AG04450 (cell line): ENCODE measurements at regions not wholly inside any gene's neighbourhood (a gene's known extent, or its start where the extent isn't known, plus 50 kb on each side); places are given as distances from the start of the nearest gene placed in this dataset.

ENCODE experiments used
- CTCF ChIA-PET: fragments of 300-600, 350-600 bp; formaldehyde crosslinking; extraction: SDS; loops from one replicate; lab custom pipeline; 2022; ENCODE audit warnings: antibody characterized with exemption, inconsistent platforms; lab: Charles Lee
- POLR2A ChIA-PET: fragments of 350-600 bp; formaldehyde crosslinking; extraction: SDS; loops from one replicate; lab custom pipeline; 2021; ENCODE audit warnings: antibody characterized with exemption, inconsistent platforms; lab: Yijun Ruan, JAX
- DNase-seq: peaks from one replicate; pipeline ENCODE4 v3.0.0-alpha.2; 2011; ENCODE audit warnings: low read depth, low spot score
- H3K27ac ChIP-seq: one replicate; pipeline ENCODE4 v1.5.1; 2012; ENCODE audit warnings: low read depth, low read length, control low read depth
- H3K27me3 ChIP-seq: one replicate; pipeline ENCODE4 v1.6.0; 2012; ENCODE audit warnings: low read length; ENCODE audit not compliant: control insufficient read depth, insufficient read depth
- H3K4me3 ChIP-seq: 2 replicates; pipeline ENCODE4 v1.5.1; 2011; ENCODE audit warnings: mild to moderate bottlenecking, low read depth, low read length, control low read depth
- H3K9me3 ChIP-seq: 2 replicates; pipeline ENCODE4 v1.5.1; 2012; ENCODE audit warnings: low read length; ENCODE audit not compliant: control insufficient read depth, insufficient read depth
- CTCF ChIP-seq: IDR thresholded peaks from 2 replicates; pipeline ENCODE4 v1.5.1; 2011; ENCODE audit warnings: low read depth, low read length, control low read depth, inconsistent platforms

GRCh38 chr3:13249664-13250390 lies 170.3 kb downstream of the NUP210 start:
- Histone ChIP-seq H3K27me3 (peaks cover 4% of the 10 kb centered on the region), H3K27ac (no peak overlapping the region), H3K4me3 (no peak overlapping the region), H3K9me3 (no peaks in the 10 kb centered on the region)
- DNase-seq = no peak
- CTCF ChIA-PET = no interaction called here
- no peak for TF ChIP-seq CTCF
- POLR2A ChIA-PET = no interaction called here

- DNase-seq = no peak
- CTCF ChIA-PET = no interaction called here
- Histone ChIP-seq H3K4me3 (no peak overlapping the region), H3K9me3 (no peaks in the 10 kb centered on the region), H3K27ac (no peak overlapping the region), H3K27me3 (peaks cover 4% of the 10 kb centered on the region)
- POLR2A ChIA-PET = no interaction called here
- no peak for TF ChIP-seq CTCF
These were observed 171.5 kb downstream of the NUP210 start for GRCh38 chr3:13248640-13249039.

GRCh38 chr3:13245615-13245978 lies 172.4 kb upstream of the IQSEC1 start:
- no peak for DNase-seq
- Histone ChIP-seq H3K4me3 (no peak overlapping the region), H3K9me3 (no peaks in the 10 kb centered on the region), H3K27me3 (peaks cover 5% of the 10 kb centered on the region), H3K27ac (no peak overlapping the region)
- ChIA-PET POLR2A (no interaction called here), CTCF (no interaction called here)
- no peak for TF ChIP-seq CTCF

GRCh38 chr3:13243586-13243985 lies 170.4 kb upstream of the IQSEC1 start:
- Histone ChIP-seq H3K27ac (no peak overlapping the region), H3K4me3 (no peak overlapping the region), H3K27me3 (peaks cover 5% of the 10 kb centered on the region), H3K9me3 (no peaks in the 10 kb centered on the region)
- ChIA-PET POLR2A (no interaction called here), CTCF (interaction anchor here (0.6 kb wide), 1 partner anchor 54 kb away, joined by 6 read pairs; no protein-coding TSS in a partner anchor)
- DNase-seq = no peak
- no peak for TF ChIP-seq CTCF

- Histone ChIP-seq H3K27ac (no peak overlapping the region), H3K9me3 (no peaks in the 10 kb centered on the region), H3K27me3 (peaks cover 3% of the 10 kb centered on the region), H3K4me3 (no peak overlapping the region)
- ChIA-PET CTCF (no interaction called here), POLR2A (no interaction called here)
- TF ChIP-seq CTCF = no peak
- no peak for DNase-seq
These were observed 169.1 kb upstream of the IQSEC1 start for GRCh38 chr3:13242364-13242737.
